ENCODE measurements at regions not wholly inside any gene's neighbourhood (a gene's known extent, or its start where the extent isn't known, plus 50 kb on each side); places are given as distances from the start of the nearest gene placed in this dataset.
"Not testable (repeated sequence)": the region's sequence is repeated elsewhere in the genome, so short reads cannot be mapped to it uniquely, and the experiment has no call there.

GRCh38 chr2:64931246-64932115 is 57.7 kb upstream of the SLC1A4 start:
- H3K27ac ChIP-seq, result no peak overlapping the region
- TF ChIP-seq POLR2A (IDR thresholded peaks at IDR 0.05) (no peak), CTCF (IDR thresholded peaks at IDR 0.05) (no peak)
- H3K4me1 ChIP-seq, result no peaks in the 10 kb centered on the region
- intact Hi-C loops (cut with DNase I; ENCODE audit: low total_unique reads), result no loop called here
- H3K36me3 ChIP-seq, result no peaks in the 10 kb centered on the region
- H3K9me3 ChIP-seq, result no peaks in the 10 kb centered on the region
- no peak for DNase-seq
- no peak overlapping the region for H3K4me3 ChIP-seq
- no peaks in the 10 kb centered on the region for H3K27me3 ChIP-seq

- intact Hi-C loops (cut with DNase I; ENCODE audit: low total_unique reads), result no loop called here
- no peak for TF ChIP-seq POLR2A (IDR thresholded peaks at IDR 0.05)
- no peak for TF ChIP-seq CTCF (IDR thresholded peaks at IDR 0.05)
- Histone ChIP-seq H3K27me3 (no peaks in the 10 kb centered on the region), H3K27ac (no peak overlapping the region), H3K4me1 (no peaks in the 10 kb centered on the region), H3K9me3 (no peaks in the 10 kb centered on the region), H3K36me3 (no peaks in the 10 kb centered on the region), H3K4me3 (no peak overlapping the region)
- DNase-seq, result no peak
Observed at GRCh38 chr2:64932116-64932370, 57.2 kb upstream of the SLC1A4 start.

GRCh38 chr2:64932371-64933216 is 56.6 kb upstream of the SLC1A4 start:
- DNase-seq, result no peak
- TF ChIP-seq POLR2A (IDR thresholded peaks at IDR 0.05) (no peak), CTCF (IDR thresholded peaks at IDR 0.05) (no peak)
- H3K36me3 ChIP-seq, result no peaks in the 10 kb centered on the region
- H3K27me3 ChIP-seq, result no peaks in the 10 kb centered on the region
- H3K4me1 ChIP-seq, result no peaks in the 10 kb centered on the region
- no peaks in the 10 kb centered on the region for H3K9me3 ChIP-seq
- H3K27ac ChIP-seq, result no peak overlapping the region
- H3K4me3 ChIP-seq, result no peak overlapping the region
- intact Hi-C loops (cut with DNase I; ENCODE audit: low total_unique reads), result no loop called here

- H3K36me3 ChIP-seq, result no peaks in the 10 kb centered on the region
- no peak overlapping the region for H3K4me3 ChIP-seq
- no peak for DNase-seq
- TF ChIP-seq POLR2A (IDR thresholded peaks at IDR 0.05) (no peak), CTCF (IDR thresholded peaks at IDR 0.05) (no peak)
- intact Hi-C loops (cut with DNase I; ENCODE audit: low total_unique reads), result no loop called here
- H3K27me3 ChIP-seq, result no peaks in the 10 kb centered on the region
- H3K9me3 ChIP-seq, result no peaks in the 10 kb centered on the region
- no peak overlapping the region for H3K27ac ChIP-seq
- H3K4me1 ChIP-seq, result no peaks in the 10 kb centered on the region
Observed at GRCh38 chr2:64934530-64934929, 54.7 kb upstream of the SLC1A4 start.

- no peak overlapping the region for H3K27ac ChIP-seq
- H3K36me3 ChIP-seq, result no peaks in the 10 kb centered on the region
- H3K27me3 ChIP-seq, result no peaks in the 10 kb centered on the region
- intact Hi-C loops (cut with DNase I; ENCODE audit: low total_unique reads), result no loop called here
- TF ChIP-seq CTCF (IDR thresholded peaks at IDR 0.05), result no peak
- TF ChIP-seq POLR2A (IDR thresholded peaks at IDR 0.05), result no peak
- no peak overlapping the region for H3K4me3 ChIP-seq
- no peaks in the 10 kb centered on the region for H3K4me1 ChIP-seq
- no peak for DNase-seq
- no peaks in the 10 kb centered on the region for H3K9me3 ChIP-seq
Observed at GRCh38 chr2:64936809-64937208, 52.4 kb upstream of the SLC1A4 start.

- H3K9me3 ChIP-seq; H3K27ac ChIP-seq; H3K4me3 ChIP-seq; DNase-seq; H3K27me3 ChIP-seq; H3K4me1 ChIP-seq; H3K36me3 ChIP-seq; intact Hi-C loops (cut with DNase I; ENCODE audit: low total_unique reads): not testable (repeated sequence)
Observed at GRCh38 chr2:64937314-64937686, 51.9 kb upstream of the SLC1A4 start.
